H1 (cell line): ENCODE measurements at regions not wholly inside any gene's neighbourhood (a gene's known extent, or its start where the extent isn't known, plus 50 kb on each side); places are given as distances from the start of the nearest gene placed in this dataset.

Source experiments
- CTCF ChIA-PET: fragments of 300-600 bp; sonication (Branson Sonifier 250); formaldehyde crosslinking; loops from one replicate; lab custom pipeline; 2021; ENCODE audit not compliant: partially characterized antibody; lab: Charles Lee
- POLR2A ChIA-PET: fragments of 300-600 bp; sonication (Branson Sonifier 250); formaldehyde crosslinking; loops from one replicate; lab custom pipeline; 2021; ENCODE audit warnings: inconsistent platforms; ENCODE audit not compliant: partially characterized antibody; lab: Charles Lee
- DNase-seq, 2 experiments: peaks; one replicate each; pipeline versions ENCODE4 v3.0.0 to v3.0.0-alpha.2; 2010 to 2022; ENCODE audit warnings: low spot score in 2 of 2, low read depth in 1 of 2, mixed read lengths in 1 of 2
- FAIRE-seq: peaks from 2 replicates; lab custom pipeline; 2011; peaks lifted over from hg19 to GRCh38; lab: Jason Lieb, UNC
- H2AFZ ChIP-seq: 2 replicates; pipeline ENCODE4 v1.8.1; 2012; ENCODE audit warnings: low read length, inconsistent platforms
- H2AK5ac ChIP-seq: 2 replicates; pipeline ENCODE4 v1.6.1; 2013; ENCODE audit warnings: low read depth, low read length
- H2BK120ac ChIP-seq: replicated peaks from 2 replicates; pipeline ENCODE3; 2013; ENCODE audit warnings: low read depth, low read length, inconsistent platforms
- H2BK12ac ChIP-seq: 2 replicates; pipeline ENCODE4 v1.6.1; 2013; ENCODE audit warnings: low read depth, low read length
- H2BK15ac ChIP-seq: 2 replicates; pipeline ENCODE4 v1.6.1; 2013; ENCODE audit warnings: low read length
- H2BK20ac ChIP-seq: 2 replicates; pipeline ENCODE4 v1.6.1; 2013; ENCODE audit warnings: low read length
- H2BK5ac ChIP-seq: 2 replicates; pipeline ENCODE4 v1.6.1; 2013; ENCODE audit warnings: low read depth, low read length
- H3K14ac ChIP-seq: 2 replicates; pipeline ENCODE4 v1.6.1; 2013; ENCODE audit warnings: inconsistent platforms; ENCODE audit not compliant: insufficient read length
- H3K18ac ChIP-seq: 2 replicates; pipeline ENCODE4 v1.6.1; 2013; ENCODE audit warnings: low read length; ENCODE audit errors: extremely low read depth
- H3K23ac ChIP-seq: 2 replicates; pipeline ENCODE4 v1.6.1; 2013; ENCODE audit warnings: inconsistent platforms; ENCODE audit not compliant: insufficient read length
- H3K23me2 ChIP-seq: 2 replicates; pipeline ENCODE4 v1.6.1; 2013; ENCODE audit warnings: low read depth, low read length
- H3K27ac ChIP-seq: 2 replicates; pipeline ENCODE4 v1.6.1; 2011; ENCODE audit warnings: low read depth, low read length, inconsistent platforms
- H3K27me3 ChIP-seq, 4 experiments: replicated peaks in 1 of 4; 1 replicate in 1 of 4; 2 replicates in 3 of 4; pipeline versions ENCODE4 v1.6.1 to v1.8.1; 2011 to 2013; ENCODE audit warnings: low read length in 3 of 4, mild to moderate bottlenecking in 3 of 4, inconsistent platforms in 2 of 4, mixed read lengths in 2 of 4, moderate library complexity in 1 of 4; ENCODE audit not compliant: control insufficient read depth in 3 of 4, insufficient read depth in 3 of 4; ENCODE audit errors: extremely low read depth in 1 of 4
- H3K36me3 ChIP-seq, 4 experiments: 2 replicates each; pipeline versions ENCODE4 v1.6.1 to v1.8.1; 2011 to 2013; ENCODE audit warnings: mild to moderate bottlenecking in 4 of 4, low read length in 3 of 4, moderate library complexity in 2 of 4, control low read depth in 1 of 4, inconsistent platforms in 1 of 4; ENCODE audit not compliant: insufficient read depth in 4 of 4, control insufficient read depth in 2 of 4
- H3K4ac ChIP-seq: replicated peaks from 2 replicates; pipeline ENCODE3; 2013; ENCODE audit warnings: low read length, low read depth, mixed read lengths, inconsistent platforms; ENCODE audit not compliant: insufficient read length
- H3K4me1 ChIP-seq, 4 experiments: replicated peaks in 1 of 4; 1 replicate in 1 of 4; 2 replicates in 3 of 4; pipeline versions ENCODE4 v1.6.1 to v1.8.1; 2011 to 2013; ENCODE audit warnings: low read length in 3 of 4, inconsistent platforms in 2 of 4, mixed read lengths in 1 of 4; ENCODE audit not compliant: insufficient read depth in 4 of 4, control insufficient read depth in 3 of 4
- H3K4me2 ChIP-seq, 2 experiments: 2 replicates each; pipeline versions ENCODE4 v1.6.1 to v1.8.1; 2011 to 2013; ENCODE audit warnings: low read depth in 2 of 2, low read length in 2 of 2, control low read depth in 1 of 2, inconsistent platforms in 1 of 2, mild to moderate bottlenecking in 1 of 2; ENCODE audit not compliant: insufficient read depth in 1 of 2
- H3K4me3 ChIP-seq, 4 experiments: fragments of 200-600, 300-600 bp in 1 of 4; sonication (generic), shearing (Covaris generic), sonication (Bioruptor Twin) in 1 of 4; 2 replicates each; pipeline versions ENCODE4 v1.5.1 to v1.8.1; 2011 to 2016; ENCODE audit warnings: low read length in 4 of 4, low read depth in 3 of 4, control low read depth in 2 of 4, inconsistent platforms in 2 of 4, mild to moderate bottlenecking in 2 of 4, mixed read lengths in 1 of 4, moderate library complexity in 1 of 4; ENCODE audit not compliant: insufficient read depth in 2 of 4; ENCODE audit errors: extremely low read depth in 1 of 4
- H3K56ac ChIP-seq: replicated peaks from 2 replicates; pipeline ENCODE3; 2013; ENCODE audit warnings: low read depth, mild to moderate bottlenecking, mixed read lengths, low read length, inconsistent platforms; ENCODE audit not compliant: insufficient read length
- H3K79me1 ChIP-seq: 2 replicates; pipeline ENCODE4 v1.6.1; 2013; ENCODE audit warnings: low read depth, low read length, control low read depth
- H3K79me2 ChIP-seq, 2 experiments: 2 replicates each; pipeline versions ENCODE4 v1.6.1 to v1.8.1; 2012 to 2013; ENCODE audit warnings: low read length in 2 of 2, mild to moderate bottlenecking in 2 of 2, inconsistent platforms in 1 of 2; ENCODE audit not compliant: insufficient read depth in 2 of 2, control insufficient read depth in 1 of 2
- H3K9ac ChIP-seq, 4 experiments: replicated peaks in 1 of 4; 1 replicate in 1 of 4; 2 replicates in 3 of 4; pipeline versions ENCODE4 v1.6.1 to v1.8.1; 2011 to 2013; ENCODE audit warnings: low read depth in 3 of 4, low read length in 3 of 4, control low read depth in 2 of 4, mild to moderate bottlenecking in 2 of 4, moderate library complexity in 2 of 4, inconsistent platforms in 1 of 4; ENCODE audit errors: extremely low read depth in 1 of 4
- H3K9me3 ChIP-seq, 2 experiments: 2 replicates each; pipeline versions ENCODE4 v1.6.1 to v1.8.1; 2012 to 2013; ENCODE audit warnings: mild to moderate bottlenecking in 2 of 2, moderate library complexity in 2 of 2, control low read depth in 1 of 2, inconsistent platforms in 1 of 2, low read depth in 1 of 2, low read length in 1 of 2, mixed read lengths in 1 of 2; ENCODE audit not compliant: insufficient read depth in 2 of 2
- H4K20me1 ChIP-seq, 2 experiments: replicated peaks in 1 of 2; 2 replicates each; pipeline versions ENCODE3 to v1.8.1; 2011 to 2013; ENCODE audit warnings: inconsistent platforms in 2 of 2, low read length in 2 of 2, mild to moderate bottlenecking in 1 of 2; ENCODE audit not compliant: insufficient read depth in 2 of 2, control insufficient read depth in 1 of 2
- H4K5ac ChIP-seq: 2 replicates; pipeline ENCODE4 v1.6.1; 2013; ENCODE audit warnings: low read length, low read depth, mixed read lengths, inconsistent platforms; ENCODE audit not compliant: insufficient read length
- H4K8ac ChIP-seq: 2 replicates; pipeline ENCODE4 v1.8.0; 2013; ENCODE audit warnings: mild to moderate bottlenecking, moderate library complexity, low read length, inconsistent platforms; ENCODE audit not compliant: insufficient read depth; ENCODE audit errors: extremely low read depth
- H4K91ac ChIP-seq: replicated peaks from 2 replicates; pipeline ENCODE3; 2013; ENCODE audit warnings: low read length, mixed read lengths, inconsistent platforms; ENCODE audit not compliant: insufficient read length
- BCL11A ChIP-seq, 2 experiments: IDR thresholded peaks; one replicate each; pipeline ENCODE4 v1.6.1; 2011; ENCODE audit warnings: low read depth in 2 of 2, low read length in 2 of 2, mild to moderate bottlenecking in 2 of 2
- SIX5 ChIP-seq: IDR thresholded peaks from 2 replicates; pipeline ENCODE4 v1.6.1; 2011; ENCODE audit warnings: mild to moderate bottlenecking, low read depth, low read length
- TEAD4 ChIP-seq: IDR thresholded peaks from 2 replicates; pipeline ENCODE4 v1.6.1; 2012; ENCODE audit warnings: low read depth, low read length, inconsistent platforms, mixed read lengths
- WGBS, 2 experiments: shearing (Covaris generic) in 1 of 2; methylation state at CpG; one replicate each; pipeline versions ENCODE4 v1.1.6 to v1.1.7; 2013 to 2015; ENCODE audit warnings: low lambda C conversion rate in 2 of 2, mixed read lengths in 2 of 2, inconsistent platforms in 1 of 2, low coverage in 1 of 2, missing lambda C conversion rate in 1 of 2; ENCODE audit not compliant: insufficient replicate concordance in 2 of 2, insufficient coverage in 1 of 2, insufficient read length in 1 of 2; ENCODE audit errors: extremely low coverage in 1 of 2, missing lambda C conversion rate in 1 of 2; 5-methylcytosine and 5-hydroxymethylcytosine counted together

DNA sequence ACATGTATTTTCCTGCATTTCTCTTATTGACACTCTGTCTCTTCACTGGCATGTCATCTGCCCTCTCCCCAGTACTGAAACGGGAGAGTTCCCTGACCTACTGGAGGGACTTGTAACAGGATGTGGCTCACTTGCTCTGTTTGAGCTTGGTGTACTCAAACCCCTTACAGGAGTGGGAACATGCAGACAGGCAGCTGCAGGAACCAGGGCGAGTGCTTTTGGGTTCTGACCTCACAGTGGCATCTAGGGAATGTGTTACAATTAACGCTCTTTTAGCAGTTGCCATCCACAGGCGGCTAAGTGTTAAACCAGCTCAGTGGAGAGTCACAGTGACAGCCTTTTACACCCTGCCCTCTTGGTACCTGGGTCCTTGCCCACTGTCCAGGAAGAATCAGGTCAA is 300.3 kb upstream of the GRAMD2B start:
- Histone ChIP-seq H3K18ac (peak overlapping the region; percentile 64), H2AK5ac (no peak overlapping the region), H3K79me2 (no peaks in the 10 kb centered on the region), H3K14ac (no peak overlapping the region), H2BK20ac (peak overlapping the region; percentile 37; the same call in 1 of the 2 replicates), H3K4me3 (no peak overlapping the region), H4K91ac (no peak overlapping the region), H3K27ac (no peak overlapping the region), H2BK15ac (no peak overlapping the region), H2BK120ac (no peak overlapping the region), H4K5ac (no peak overlapping the region), H3K9ac (no peak overlapping the region), H3K4ac (no peak overlapping the region), H3K36me3 (no peaks in the 10 kb centered on the region), H2AFZ (peak overlapping the region; percentile 81; the same call in 1 of the 2 replicates), H3K56ac (no peak overlapping the region), H2BK5ac (peak overlapping the region; percentile 18; the same call in 1 of the 2 replicates), H3K79me1 (no peaks in the 10 kb centered on the region; the same call in 1 of the 2 replicates), H3K4me1 (peaks cover 0 to 15% (median 7%) of the 10 kb centered on the region in 4 experiments; a peak in 5 of 7 replicates), H3K9me3 (no peaks in the 10 kb centered on the region), H3K27me3 (no peaks in the 10 kb centered on the region), H3K23ac (no peak overlapping the region), H4K8ac (no peak overlapping the region), H3K4me2 (peak overlapping the region in 1 of 2 experiments; percentile 39; a peak in 1 of 4 replicates), H4K20me1 (no peaks in the 10 kb centered on the region), H2BK12ac (peak overlapping the region; percentile 3), H3K23me2 (no peaks in the 10 kb centered on the region)
- POLR2A ChIA-PET = no interaction called here
- 72% methylated on average over 4 of the region's 4 CpGs; no CpG with 5 or more reads in 1 of the 2 experiments for WGBS, 2 experiments
- no peak for DNase-seq
- CTCF ChIA-PET = no interaction called here
- peak; percentile 85 for FAIRE-seq
- TF ChIP-seq BCL11A (IDR thresholded peaks at IDR 0.05; ENCODE audit: low read depth in 2 of 2, low read length in 2 of 2) (no peak), TEAD4 (peak; percentile 44; the same call in 1 of the 2 replicates), SIX5 (no peak)
